ENCODE measurements at regions not wholly inside any gene's neighbourhood (a gene's known extent, or its start where the extent isn't known, plus 50 kb on each side); places are given as distances from the start of the nearest gene placed in this dataset.

GRCh38 chr13:107531180-107531579 lies 684.2 kb downstream of the LIG4 start:
- no peak overlapping the region for H3K27ac ChIP-seq (ENCODE audit: low read depth, low read length)
- 68 to 82% (median 72%) methylated on average over 3 of the region's 3 CpGs for WGBS, 3 donors

GRCh38 chr13:107529035-107529434 lies 686.3 kb downstream of the LIG4 start:
- WGBS, 3 donors = 65 to 83% (median 75%) methylated on average over 4 of the region's 4 CpGs
- no peak overlapping the region for H3K27ac ChIP-seq (ENCODE audit: low read depth, low read length)

- H3K27ac ChIP-seq (ENCODE audit: low read depth, low read length) = no peak overlapping the region
- 86 to 93% (median 87%) methylated on average over 4 of the region's 4 CpGs for WGBS, 3 donors
These were observed 696.6 kb downstream of the LIG4 start for GRCh38 chr13:107518780-107519179.

- 52 to 57% (median 52%) methylated on average over 3 of the region's 3 CpGs for WGBS, 3 donors
- no peak overlapping the region for H3K27ac ChIP-seq (ENCODE audit: low read depth, low read length)
These were observed 697.0 kb downstream of the LIG4 start for GRCh38 chr13:107518292-107518691.

- H3K27ac ChIP-seq (ENCODE audit: low read depth, low read length) = no peak overlapping the region
- WGBS, 3 donors = 74 to 87% (median 86%) methylated on average over 4 of the region's 4 CpGs
These were observed 698.8 kb downstream of the LIG4 start for GRCh38 chr13:107516517-107516916.

- no peak overlapping the region for H3K27ac ChIP-seq (ENCODE audit: low read depth, low read length)
- WGBS, 3 donors = 79 to 94% (median 90%) methylated on average over 6 of the region's 6 CpGs
These were observed 702.8 kb downstream of the LIG4 start for GRCh38 chr13:107512551-107512950.

- WGBS, 3 donors = 28 to 83% (median 68%) methylated on average over 5 of the region's 5 CpGs
- H3K27ac ChIP-seq (ENCODE audit: low read depth, low read length) = no peak overlapping the region
These were observed 717.7 kb downstream of the LIG4 start for GRCh38 chr13:107497661-107498060.

GRCh38 chr13:107493266-107493665 lies 722.1 kb downstream of the LIG4 start:
- H3K27ac ChIP-seq (ENCODE audit: low read depth, low read length) = no peak overlapping the region
- whole genome bisulfite sequencing, 3 donors = 53 to 83% (median 76%) methylated on average over 3 of the region's 3 CpGs

GRCh38 chr13:107482688-107483087 lies 732.6 kb downstream of the LIG4 start:
- WGBS, 3 donors = 66 to 74% (median 70%) methylated on average over 5 of the region's 5 CpGs
- no peak overlapping the region for H3K27ac ChIP-seq (ENCODE audit: low read depth, low read length)

- no peak overlapping the region for H3K27ac ChIP-seq (ENCODE audit: low read depth, low read length)
- 64 to 92% (median 84%) methylated on average over 1 of the region's 1 CpG for WGBS, 3 donors
These were observed 735.2 kb downstream of the LIG4 start for GRCh38 chr13:107480130-107480529.

- H3K27ac ChIP-seq (ENCODE audit: low read depth, low read length) = no peak overlapping the region
- 62 to 68% (median 67%) methylated on average over 3 of the region's 3 CpGs for WGBS, 3 donors
These were observed 737.5 kb downstream of the LIG4 start for GRCh38 chr13:107477772-107478379.

GRCh38 chr13:107475753-107476453 lies 739.4 kb downstream of the LIG4 start:
- 63 to 79% (median 67%) methylated on average over 3 of the region's 3 CpGs for WGBS, 3 donors
- no peak overlapping the region for H3K27ac ChIP-seq (ENCODE audit: low read depth, low read length)

- no peak overlapping the region for H3K27ac ChIP-seq (ENCODE audit: low read depth, low read length)
- 85 to 92% (median 90%) methylated on average over 4 of the region's 4 CpGs for WGBS, 3 donors
These were observed 742.1 kb downstream of the LIG4 start for GRCh38 chr13:107473253-107473652.

- 51 to 68% (median 59%) methylated on average over 3 of the region's 3 CpGs for WGBS, 3 donors
- no peak overlapping the region for H3K27ac ChIP-seq (ENCODE audit: low read depth, low read length)
These were observed 748.8 kb downstream of the LIG4 start for GRCh38 chr13:107466326-107467099.

GRCh38 chr13:107462501-107462900 lies 752.8 kb downstream of the LIG4 start:
- 61 to 76% (median 62%) methylated on average over 2 of the region's 2 CpGs for WGBS, 3 donors
- no peak overlapping the region for H3K27ac ChIP-seq (ENCODE audit: low read depth, low read length)

- no peak overlapping the region for H3K27ac ChIP-seq (ENCODE audit: low read depth, low read length)
- 35 to 80% (median 67%) methylated on average over 1 of the region's 1 CpG for WGBS, 3 donors
These were observed 753.6 kb downstream of the LIG4 start for GRCh38 chr13:107461751-107462150.

GRCh38 chr13:107459430-107459829 lies 755.9 kb downstream of the LIG4 start:
- no peak overlapping the region for H3K27ac ChIP-seq (ENCODE audit: low read depth, low read length)
- 66 to 74% (median 73%) methylated on average over 3 of the region's 3 CpGs for WGBS, 3 donors

GRCh38 chr13:107458269-107458668 lies 757.1 kb downstream of the LIG4 start:
- H3K27ac ChIP-seq (ENCODE audit: low read depth, low read length) = no peak overlapping the region
- 82 to 86% (median 84%) methylated on average over 10 of the region's 10 CpGs for WGBS, 3 donors

- no peak overlapping the region for H3K27ac ChIP-seq (ENCODE audit: low read depth, low read length)
- 16 to 38% (median 26%) methylated on average over 2 of the region's 2 CpGs for WGBS, 3 donors
These were observed 757.6 kb downstream of the LIG4 start for GRCh38 chr13:107457686-107458085.

Measured in adipose tissue (tissue), 3 donors.